Activated CD8-positive, alpha-beta T cell treated with anti-CD3 and anti-CD28 coated beads, Interleukin-2, amount 10 ng/mL, durations not matched to agents 7 days and 5 days (primary cell): ENCODE measurements at regions not wholly inside any gene's neighbourhood (a gene's known extent, or its start where the extent isn't known, plus 50 kb on each side); places are given as distances from the start of the nearest gene placed in this dataset.

Experiments
- ATAC-seq: fragments of 150-1000 bp; cut with Tn5 transposase; one replicate; pipeline ENCODE4 v1.10.0; 2021; ENCODE audit warnings: moderate library complexity
- CTCF ChIA-PET: fragments of 350-600 bp; sonication (Branson Sonifier 250); formaldehyde crosslinking; loops from one replicate; lab custom pipeline; 2021; ENCODE audit warnings: antibody characterized with exemption; lab: Charles Lee
- POLR2A ChIA-PET: fragments of 350-600 bp; sonication (Branson Sonifier 250); formaldehyde crosslinking; loops from one replicate; lab custom pipeline; 2021; ENCODE audit warnings: antibody characterized with exemption; lab: Charles Lee
- DNase-seq: peaks from one replicate; pipeline ENCODE4 v3.0.0-alpha.2; 2020
- H3K27ac Mint-ChIP-seq: one replicate; pipeline ENCODE4 v1.8.0; 2021; ENCODE audit warnings: mild to moderate bottlenecking, mixed read lengths
- H3K27me3 Mint-ChIP-seq: one replicate; pipeline ENCODE4 v1.8.0; 2021; ENCODE audit warnings: low read depth, mixed read lengths
- H3K36me3 Mint-ChIP-seq: one replicate; pipeline ENCODE4 v1.8.0; 2021; ENCODE audit warnings: low read depth, mixed read lengths
- H3K4me1 Mint-ChIP-seq: one replicate; pipeline ENCODE4 v1.8.0; 2021; ENCODE audit warnings: low read depth, mixed read lengths
- H3K4me3 Mint-ChIP-seq: one replicate; pipeline ENCODE4 v1.8.0; 2021; ENCODE audit warnings: mild to moderate bottlenecking, mixed read lengths
- H3K9me3 Mint-ChIP-seq: one replicate; pipeline ENCODE4 v1.8.0; 2022; ENCODE audit warnings: mixed read lengths; ENCODE audit not compliant: insufficient read depth

DNA sequence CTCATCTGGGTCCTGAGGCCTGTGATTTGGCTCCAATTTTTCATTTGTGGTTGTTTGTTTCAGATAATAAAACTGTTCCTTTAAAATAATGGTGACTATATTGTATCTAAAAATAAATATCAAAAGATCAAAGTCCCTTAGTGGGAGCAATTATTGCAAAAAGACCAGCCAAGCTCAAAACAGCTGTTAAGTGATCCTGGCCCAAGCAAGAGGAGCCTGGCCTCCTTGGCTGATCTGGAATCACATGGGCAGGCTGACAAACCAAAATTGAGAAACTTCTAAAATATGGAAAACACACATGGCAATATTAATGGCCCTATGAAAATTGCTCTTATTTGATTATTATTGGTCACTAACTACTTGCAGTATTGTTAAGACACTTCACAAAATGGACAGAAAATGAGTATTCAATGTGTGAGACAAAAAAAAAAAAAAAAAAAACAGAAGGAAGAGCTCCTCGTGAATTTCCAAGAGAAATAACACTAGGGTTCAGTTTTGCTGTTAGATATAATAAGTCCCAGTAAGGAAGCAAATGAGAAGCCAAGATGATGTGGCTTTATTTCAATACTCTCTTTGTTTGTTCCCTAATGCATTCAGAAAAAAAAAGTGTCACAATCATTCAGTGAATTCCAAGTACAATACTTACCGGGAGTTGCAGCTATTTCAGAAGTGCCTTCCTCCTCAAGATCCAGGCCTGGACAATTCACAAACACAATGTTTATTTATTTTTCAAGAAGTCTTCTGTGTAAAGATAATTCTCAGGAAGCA lies 105.1 kb downstream of the SEC16B start:
- Mint-ChIP-seq H3K36me3 (no peaks in the 10 kb centered on the region), H3K4me1 (no peaks in the 10 kb centered on the region), H3K27ac (no peak overlapping the region), H3K27me3 (no peaks in the 10 kb centered on the region), H3K9me3 (no peaks in the 10 kb centered on the region), H3K4me3 (no peak overlapping the region)
- CTCF ChIA-PET, result no interaction called here
- DNase-seq, result no peak
- ATAC-seq, result no peak
- POLR2A ChIA-PET, result no interaction called here

GRCh38 chr1:177863796-177864195 lies 106.1 kb downstream of the SEC16B start:
- Mint-ChIP-seq H3K36me3 (no peaks in the 10 kb centered on the region), H3K4me1 (no peaks in the 10 kb centered on the region), H3K27me3 (no peaks in the 10 kb centered on the region), H3K9me3 (no peaks in the 10 kb centered on the region), H3K4me3 (no peak overlapping the region), H3K27ac (no peak overlapping the region)
- ChIA-PET POLR2A (no interaction called here), CTCF (no interaction called here)
- DNase-seq (no peak), ATAC-seq (no peak)

- CTCF ChIA-PET, result no interaction called here
These were observed 106.9 kb downstream of the SEC16B start for GRCh38 chr1:177862916-177863315.

DNA sequence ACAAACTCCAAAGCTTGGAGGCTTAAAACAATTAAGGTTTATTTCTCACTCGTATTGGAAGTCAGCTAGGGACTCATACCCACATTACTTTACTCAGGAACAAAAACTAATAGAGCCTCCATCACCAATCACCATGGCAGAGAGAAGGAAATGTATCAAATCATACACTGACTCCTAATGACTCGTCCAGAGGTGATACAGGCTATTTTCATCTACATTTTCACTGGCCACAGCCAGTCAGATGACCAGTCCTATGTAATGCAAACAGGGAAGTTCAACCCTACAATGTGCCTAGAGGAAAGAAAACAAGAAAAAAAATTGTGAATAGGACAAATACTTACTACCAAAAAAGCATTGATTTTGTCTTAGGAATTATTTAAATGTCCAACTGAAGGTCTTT lies 110.3 kb downstream of the SEC16B start:
- CTCF ChIA-PET, result no interaction called here

More at GRCh38 chr1:177862916-177863315, 106.9 kb downstream of the SEC16B start:
- H3K27ac Mint-ChIP-seq, result no peak overlapping the region
- no peaks in the 10 kb centered on the region for H3K27me3 Mint-ChIP-seq
- H3K4me3 Mint-ChIP-seq, result no peak overlapping the region
- ATAC-seq (no peak), DNase-seq (no peak)
- POLR2A ChIA-PET, result no interaction called here
- H3K9me3 Mint-ChIP-seq, result no peaks in the 10 kb centered on the region
- H3K36me3 Mint-ChIP-seq, result no peaks in the 10 kb centered on the region
- no peaks in the 10 kb centered on the region for H3K4me1 Mint-ChIP-seq

GRCh38 chr1:177858332-177858821 lies 111.5 kb downstream of the SEC16B start:
- Mint-ChIP-seq H3K9me3 (no peaks in the 10 kb centered on the region), H3K4me3 (no peak overlapping the region), H3K36me3 (no peaks in the 10 kb centered on the region), H3K27me3 (no peaks in the 10 kb centered on the region), H3K4me1 (no peaks in the 10 kb centered on the region), H3K27ac (no peak overlapping the region)
- ChIA-PET POLR2A (no interaction called here), CTCF (no interaction called here)
- DNase-seq, result no peak
- no peak for ATAC-seq

More for the DNA sequence above, 110.3 kb downstream of the SEC16B start:
- Mint-ChIP-seq H3K27me3 (no peaks in the 10 kb centered on the region), H3K27ac (no peak overlapping the region), H3K4me1 (no peaks in the 10 kb centered on the region), H3K4me3 (no peak overlapping the region), H3K9me3 (no peaks in the 10 kb centered on the region), H3K36me3 (no peaks in the 10 kb centered on the region)
- POLR2A ChIA-PET, result no interaction called here
- no peak for DNase-seq
- ATAC-seq, result no peak

DNA sequence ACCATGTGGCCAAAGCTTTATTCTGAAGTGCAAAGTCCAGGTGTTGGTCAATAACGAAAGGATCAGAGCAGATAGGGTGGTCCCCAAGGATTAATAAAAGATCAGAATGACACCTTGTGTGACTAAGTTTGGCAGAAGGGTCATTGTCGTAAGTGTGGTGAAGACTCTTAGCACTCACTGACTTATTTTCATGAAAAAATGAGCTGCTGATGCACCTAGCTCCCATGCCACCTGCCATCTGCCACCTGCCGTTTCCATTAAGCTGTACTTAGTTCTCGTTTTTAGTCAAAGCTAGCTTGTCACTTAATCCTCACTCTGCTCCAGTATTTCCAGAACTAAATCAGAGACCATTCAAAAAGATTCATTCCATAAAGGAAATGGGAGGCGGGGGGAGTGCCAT lies 112.6 kb downstream of the SEC16B start:
- H3K4me3 Mint-ChIP-seq, result no peak overlapping the region
- H3K27me3 Mint-ChIP-seq, result no peaks in the 10 kb centered on the region
- H3K9me3 Mint-ChIP-seq, result no peaks in the 10 kb centered on the region
- no peaks in the 10 kb centered on the region for H3K4me1 Mint-ChIP-seq
- no peaks in the 10 kb centered on the region for H3K36me3 Mint-ChIP-seq
- H3K27ac Mint-ChIP-seq, result no peak overlapping the region
- ATAC-seq (no peak), DNase-seq (no peak)
- POLR2A ChIA-PET, result no interaction called here
- CTCF ChIA-PET, result interaction anchor here (0.6 kb wide), 1 partner anchor 190 kb away, joined by 3 read pairs; no protein-coding TSS in a partner anchor

- DNase-seq (no peak), ATAC-seq (no peak)
- no peak overlapping the region for H3K27ac Mint-ChIP-seq
- no peaks in the 10 kb centered on the region for H3K4me1 Mint-ChIP-seq
- no peaks in the 10 kb centered on the region for H3K36me3 Mint-ChIP-seq
- no peaks in the 10 kb centered on the region for H3K27me3 Mint-ChIP-seq
- CTCF ChIA-PET, result no interaction called here
- no peaks in the 10 kb centered on the region for H3K9me3 Mint-ChIP-seq
- POLR2A ChIA-PET, result no interaction called here
- no peak overlapping the region for H3K4me3 Mint-ChIP-seq
These were observed 114.9 kb downstream of the SEC16B start for GRCh38 chr1:177854951-177855350.

GRCh38 chr1:177849579-177850290 lies 120.1 kb downstream of the SEC16B start:
- Mint-ChIP-seq H3K36me3 (no peaks in the 10 kb centered on the region), H3K9me3 (no peaks in the 10 kb centered on the region), H3K27me3 (no peaks in the 10 kb centered on the region), H3K27ac (no peak overlapping the region), H3K4me3 (no peak overlapping the region), H3K4me1 (no peaks in the 10 kb centered on the region)
- DNase-seq (no peak), ATAC-seq (no peak)
- POLR2A ChIA-PET, result no interaction called here
- CTCF ChIA-PET, result no interaction called here

DNA sequence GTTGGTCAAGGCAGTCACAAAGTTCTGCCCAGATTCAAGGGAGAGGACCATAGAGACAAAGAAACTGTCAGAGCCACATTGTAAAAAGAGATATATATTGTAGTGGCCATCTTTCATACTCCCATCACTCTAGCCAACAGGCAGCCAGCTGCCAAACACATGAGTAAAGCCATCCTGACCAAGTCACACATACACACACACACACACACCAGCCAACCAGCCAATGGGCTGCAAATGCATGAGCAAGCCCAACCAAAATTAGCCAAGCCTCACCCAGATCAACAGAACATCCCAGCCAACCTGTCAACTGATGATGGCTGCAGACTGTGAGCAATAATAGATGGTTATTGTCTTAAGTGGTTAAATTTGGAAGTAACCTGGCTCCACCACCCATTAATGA lies 120.7 kb downstream of the SEC16B start:
- ATAC-seq (no peak), DNase-seq (no peak)
- Mint-ChIP-seq H3K27me3 (no peaks in the 10 kb centered on the region), H3K36me3 (no peaks in the 10 kb centered on the region), H3K9me3 (no peaks in the 10 kb centered on the region), H3K4me3 (no peak overlapping the region), H3K27ac (no peak overlapping the region), H3K4me1 (no peaks in the 10 kb centered on the region)
- ChIA-PET POLR2A (no interaction called here), CTCF (no interaction called here)

GRCh38 chr1:177848577-177848976 lies 121.3 kb downstream of the SEC16B start:
- POLR2A ChIA-PET, result no interaction called here
- CTCF ChIA-PET, result no interaction called here
- DNase-seq (no peak), ATAC-seq (no peak)
- H3K4me1 Mint-ChIP-seq, result no peaks in the 10 kb centered on the region
- no peaks in the 10 kb centered on the region for H3K9me3 Mint-ChIP-seq
- H3K27me3 Mint-ChIP-seq, result no peaks in the 10 kb centered on the region
- no peak overlapping the region for H3K4me3 Mint-ChIP-seq
- H3K27ac Mint-ChIP-seq, result no peak overlapping the region
- no peaks in the 10 kb centered on the region for H3K36me3 Mint-ChIP-seq

- POLR2A ChIA-PET, result no interaction called here
- H3K4me3 Mint-ChIP-seq, result no peak overlapping the region
These were observed 122.0 kb downstream of the SEC16B start for GRCh38 chr1:177847843-177848242.

GRCh38 chr1:177838907-177839485 lies 130.9 kb downstream of the SEC16B start:
- Mint-ChIP-seq H3K4me1 (no peaks in the 10 kb centered on the region), H3K9me3 (peaks cover 4% of the 10 kb centered on the region), H3K4me3 (no peak overlapping the region), H3K27me3 (no peaks in the 10 kb centered on the region), H3K36me3 (no peaks in the 10 kb centered on the region), H3K27ac (no peak overlapping the region)
- ATAC-seq, result no peak
- POLR2A ChIA-PET, result no interaction called here
- no peak for DNase-seq
- CTCF ChIA-PET, result no interaction called here

More at GRCh38 chr1:177847843-177848242, 122.0 kb downstream of the SEC16B start:
- CTCF ChIA-PET, result no interaction called here
- no peak for DNase-seq
- Mint-ChIP-seq H3K27ac (no peak overlapping the region), H3K36me3 (no peaks in the 10 kb centered on the region), H3K4me1 (no peaks in the 10 kb centered on the region), H3K27me3 (no peaks in the 10 kb centered on the region), H3K9me3 (no peaks in the 10 kb centered on the region)
- ATAC-seq, result no peak
